DOHH2 (cell line): ENCODE measurements at regions not wholly inside any gene's neighbourhood (a gene's known extent, or its start where the extent isn't known, plus 50 kb on each side); places are given as distances from the start of the nearest gene placed in this dataset.

ENCODE experiments used
- CTCF ChIP-seq: fragments of 200-600 bp; sonication (generic); IDR thresholded peaks from one replicate; pipeline ENCODE4 v1.5.1; 2014; ENCODE audit warnings: antibody characterized with exemption, mild to moderate bottlenecking, low read depth, low read length; ENCODE audit not compliant: poor library complexity, severe bottlenecking
- EZH2phosphoT487 ChIP-seq: fragments of 200-600 bp; sonication (generic); IDR thresholded peaks from 2 replicates; pipeline ENCODE4 v1.6.1; 2017; ENCODE audit warnings: borderline replicate concordance, mild to moderate bottlenecking, antibody characterized with exemption, low read length, moderate library complexity, mixed read lengths

DNA sequence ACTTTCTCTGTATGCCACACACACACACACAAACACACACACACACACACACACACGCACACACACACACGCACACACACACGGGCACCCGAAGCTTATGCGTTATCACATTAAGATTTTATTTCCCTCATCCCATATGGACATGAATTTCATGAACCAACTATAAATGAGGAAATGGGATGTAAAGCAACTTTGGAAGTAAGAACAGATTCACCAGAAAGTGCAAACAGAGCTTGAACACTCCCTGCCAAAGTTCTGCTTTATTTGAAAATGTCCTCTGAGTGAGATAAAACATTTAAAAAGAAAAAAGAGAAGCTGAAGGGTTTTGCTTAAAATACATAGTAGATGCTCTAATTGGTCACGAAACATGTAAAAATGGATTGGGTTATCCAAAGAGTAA lies 90.4 kb upstream of the OTX2 start:
- TF ChIP-seq CTCF = no peak
- TF ChIP-seq EZH2phosphoT487 = no peak
